T1000 (cell line): ENCODE measurements at regions not wholly inside any gene's neighbourhood (a gene's known extent, or its start where the extent isn't known, plus 50 kb on each side); places are given as distances from the start of the nearest gene placed in this dataset.

Experiments
- DNase-seq: peaks from one replicate; lab custom pipeline; 2025; ENCODE audit warnings: mixed read lengths; lab: John Stamatoyannopoulos, UW

DNA sequence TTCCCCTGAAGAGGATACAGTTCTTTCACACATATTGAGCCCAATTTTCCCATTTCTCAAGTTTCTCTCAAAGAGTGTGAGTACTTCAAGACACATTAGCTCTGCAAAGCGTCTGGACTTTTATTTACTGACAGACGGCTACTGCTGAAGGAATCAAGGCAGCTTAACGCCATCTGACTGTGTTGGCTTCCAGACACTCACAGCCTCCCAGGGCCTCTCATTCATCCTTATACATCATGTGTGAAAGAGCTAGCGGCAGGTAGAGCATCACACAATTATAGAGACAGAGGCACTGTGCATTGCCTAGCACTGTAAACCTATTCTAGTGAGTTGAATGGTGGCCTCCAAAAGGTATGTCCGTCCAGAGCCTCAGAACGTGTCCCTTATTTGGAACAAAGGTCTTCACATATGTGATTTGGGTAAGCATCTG is 284.1 kb upstream of the STT3B start:
- no peak for DNase-seq

GRCh38 chr3:31249545-31249944 is 283.2 kb upstream of the STT3B start:
- no peak for DNase-seq

DNA sequence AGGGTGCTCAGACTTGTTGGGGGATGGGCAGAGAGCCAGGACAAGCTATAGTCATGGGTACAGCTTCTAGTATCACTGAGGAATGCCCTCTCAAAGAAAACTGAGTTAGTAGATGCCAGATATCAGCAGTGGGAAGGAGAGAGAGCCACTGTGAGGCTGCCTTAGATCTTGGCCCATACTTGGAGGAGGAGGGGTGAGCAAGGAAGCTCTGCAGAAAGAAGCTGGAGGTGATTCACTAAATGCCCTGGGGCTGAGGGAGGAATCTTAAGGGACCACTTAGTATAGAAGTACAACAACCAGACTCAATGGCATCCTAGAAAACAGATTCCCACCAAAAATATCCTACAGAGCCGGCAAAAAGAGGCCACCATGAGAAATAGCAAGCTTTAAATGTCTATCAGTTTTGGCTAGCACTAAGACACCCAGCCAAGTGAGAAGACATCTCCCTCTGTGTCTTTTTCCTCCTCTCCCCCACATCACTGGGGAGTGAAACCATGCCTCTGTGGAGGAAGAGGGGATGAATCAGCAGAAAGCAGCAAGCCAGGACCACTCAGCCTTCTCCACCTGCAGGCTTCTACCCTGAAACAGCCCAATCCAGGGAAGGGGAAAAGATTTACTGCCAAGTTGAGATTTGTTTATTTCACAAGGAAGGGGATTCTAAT is 282.5 kb upstream of the STT3B start:
- DNase-seq: peak; percentile 68

DNA sequence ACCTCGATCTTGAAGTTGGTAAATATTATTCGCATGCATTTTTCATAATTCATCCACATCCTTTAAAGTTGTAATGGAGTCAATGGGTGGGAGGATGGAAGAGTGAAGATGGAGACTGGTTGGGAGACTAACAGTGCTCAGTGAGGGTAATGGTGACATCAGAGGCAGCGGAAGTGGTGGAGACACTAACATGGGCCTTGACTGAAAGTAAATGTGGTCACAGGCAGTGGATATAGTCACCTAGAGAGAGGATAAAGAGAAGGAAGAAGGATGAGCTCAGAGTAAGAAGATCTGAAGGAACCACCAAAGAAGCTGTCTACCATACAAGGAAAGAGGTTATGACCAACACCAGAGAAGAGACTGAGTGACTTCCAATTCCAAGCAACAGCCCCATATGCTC is 281.6 kb upstream of the STT3B start:
- no peak for DNase-seq

GRCh38 chr3:31252216-31253185 is 280.2 kb upstream of the STT3B start:
- DNase-seq: no peak

- DNase-seq: no peak
Observed at GRCh38 chr3:31253782-31254181, 278.9 kb upstream of the STT3B start.

DNA sequence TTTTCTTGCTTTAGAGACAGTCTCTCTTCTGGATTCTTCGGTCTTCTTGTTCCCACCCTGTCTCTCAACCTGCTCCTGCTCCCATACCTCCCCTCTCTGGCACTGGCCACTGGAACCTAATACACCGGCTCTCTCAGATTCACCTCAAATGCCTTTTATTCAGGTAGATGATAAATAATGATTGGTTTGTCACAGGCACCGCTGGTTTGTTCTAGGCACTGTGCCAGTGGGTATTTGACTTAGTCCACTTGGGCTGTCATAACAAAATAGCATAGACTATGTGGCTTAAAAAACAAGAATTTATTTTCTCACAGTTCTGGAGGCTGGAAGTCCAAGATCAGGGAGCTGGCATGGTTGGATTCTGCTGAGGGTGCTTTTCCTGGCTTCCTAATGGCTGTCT is 278.2 kb upstream of the STT3B start:
- DNase-seq: no peak

DNA sequence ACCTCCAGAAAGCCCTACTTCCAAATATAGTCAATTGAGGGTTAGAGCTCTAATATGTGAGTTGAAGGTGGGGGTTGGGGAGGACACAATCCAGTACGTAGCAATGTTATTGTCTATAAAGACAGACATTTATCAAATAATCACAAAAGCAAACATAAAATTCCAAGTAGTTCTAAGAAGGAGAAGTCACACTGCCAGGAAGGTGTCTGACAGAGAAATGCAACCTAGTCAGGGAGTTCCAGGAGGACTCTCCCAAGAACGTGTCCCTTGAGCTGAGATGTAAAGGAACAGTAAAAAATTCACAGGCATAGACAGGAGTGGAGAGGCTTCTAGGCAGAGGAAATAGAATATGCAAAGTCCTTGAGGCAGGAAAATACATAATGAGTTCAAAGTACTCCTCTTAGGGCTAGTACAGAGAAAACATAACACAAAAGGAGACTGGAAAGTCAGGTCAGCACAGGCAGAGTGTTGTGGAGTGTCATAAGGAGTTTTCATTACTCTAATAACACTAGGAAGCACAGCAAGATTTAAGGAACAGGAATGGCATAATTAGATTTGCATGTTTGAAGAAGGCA is 277.6 kb upstream of the STT3B start:
- DNase-seq: no peak

- DNase-seq: no peak
Observed at GRCh38 chr3:31262201-31262600, 270.5 kb upstream of the STT3B start.

DNA sequence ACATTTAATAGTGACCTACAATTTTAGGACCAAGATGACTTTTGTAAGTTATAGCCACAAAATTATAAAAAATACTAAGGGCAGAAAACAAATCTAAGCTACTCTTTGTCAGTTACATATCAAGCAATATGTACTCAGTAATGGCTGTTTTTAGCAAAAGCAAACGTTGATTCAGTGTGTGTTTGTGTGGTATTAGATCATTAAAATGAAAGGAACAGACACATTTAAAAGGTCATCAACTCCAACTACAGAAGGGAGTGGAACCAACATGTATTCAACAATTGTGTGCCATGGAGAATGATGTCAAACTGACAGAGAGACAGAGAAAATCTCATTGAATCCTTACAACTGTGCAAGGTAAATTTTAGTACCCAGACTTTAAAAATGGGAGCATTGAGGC is 268.8 kb upstream of the STT3B start:
- DNase-seq: no peak

DNA sequence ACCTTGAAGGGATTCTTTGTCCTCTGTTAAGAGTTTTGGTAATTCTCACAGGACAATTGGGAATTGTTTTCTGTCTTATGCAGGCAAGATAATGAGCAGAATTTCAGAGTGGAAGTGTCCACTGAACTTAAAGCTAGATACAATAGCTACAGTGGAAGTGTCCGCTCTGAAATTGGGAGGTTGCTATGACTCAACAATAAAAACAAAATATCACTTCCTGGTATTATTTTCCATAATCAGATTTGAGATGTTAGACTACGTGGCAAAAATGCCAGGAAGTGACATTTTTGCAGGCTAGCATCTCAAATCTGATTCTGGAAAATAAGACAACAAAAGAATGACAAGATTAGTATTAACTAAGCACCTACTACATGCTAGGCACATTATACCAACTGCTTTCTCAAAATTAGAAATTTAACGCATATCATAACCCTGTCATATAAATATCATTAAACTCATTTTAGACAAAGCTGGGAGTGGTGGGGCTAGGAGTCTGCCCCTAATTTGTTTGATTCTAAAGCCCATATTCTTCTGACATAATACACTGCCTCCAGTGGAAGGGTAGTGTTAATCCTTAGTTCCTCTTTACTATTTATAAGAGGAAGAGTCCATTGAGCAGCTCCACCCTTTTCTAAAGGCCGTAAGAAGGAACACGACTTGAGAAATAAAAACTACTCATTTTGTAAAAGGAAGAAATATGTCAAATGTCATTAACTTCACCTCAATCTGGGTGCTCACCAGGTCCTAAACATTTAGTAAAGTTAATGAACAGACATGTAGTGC is 266.9 kb upstream of the STT3B start:
- DNase-seq: no peak

DNA sequence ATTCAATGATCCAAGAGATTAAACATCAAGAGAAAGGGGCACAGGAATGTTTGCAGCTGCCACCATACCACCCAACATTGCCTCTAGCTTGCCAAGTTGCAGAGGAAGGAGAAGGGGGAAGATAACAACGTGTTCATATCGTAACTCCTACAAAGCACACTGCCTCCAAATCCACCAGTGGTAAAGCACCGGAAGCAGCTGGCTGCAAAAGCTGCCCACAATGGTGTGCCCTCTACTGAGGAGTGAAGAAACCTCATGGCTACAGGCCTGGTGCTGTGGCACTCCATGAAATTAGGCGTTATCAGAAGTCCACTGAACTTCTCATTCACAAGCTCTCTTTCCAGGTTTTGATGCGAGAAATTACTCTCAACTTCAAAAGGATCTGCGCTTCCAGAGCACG is 263.9 kb upstream of the STT3B start:
- DNase-seq: no peak

DNA sequence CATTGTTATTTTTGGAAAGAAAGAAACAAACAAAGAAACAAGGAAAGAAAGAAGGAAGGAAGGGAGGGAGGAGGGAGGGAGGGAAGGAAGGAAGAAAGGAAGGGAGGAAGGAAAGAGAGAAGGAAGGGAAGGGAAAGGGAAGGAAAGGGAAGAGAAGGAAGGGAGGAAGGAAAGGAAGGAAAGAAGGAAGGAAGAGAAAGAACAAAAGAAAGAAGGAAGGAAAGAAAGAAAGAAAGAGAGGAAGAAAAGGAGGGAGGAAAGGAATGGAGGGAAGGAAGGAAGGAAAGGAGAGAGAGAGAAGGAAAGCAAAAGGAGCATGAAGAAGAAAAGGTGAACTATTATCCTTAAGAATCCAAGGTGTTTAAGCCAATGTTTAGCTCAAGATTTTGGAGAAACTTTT is 262.7 kb upstream of the STT3B start:
- DNase-seq: no peak

DNA sequence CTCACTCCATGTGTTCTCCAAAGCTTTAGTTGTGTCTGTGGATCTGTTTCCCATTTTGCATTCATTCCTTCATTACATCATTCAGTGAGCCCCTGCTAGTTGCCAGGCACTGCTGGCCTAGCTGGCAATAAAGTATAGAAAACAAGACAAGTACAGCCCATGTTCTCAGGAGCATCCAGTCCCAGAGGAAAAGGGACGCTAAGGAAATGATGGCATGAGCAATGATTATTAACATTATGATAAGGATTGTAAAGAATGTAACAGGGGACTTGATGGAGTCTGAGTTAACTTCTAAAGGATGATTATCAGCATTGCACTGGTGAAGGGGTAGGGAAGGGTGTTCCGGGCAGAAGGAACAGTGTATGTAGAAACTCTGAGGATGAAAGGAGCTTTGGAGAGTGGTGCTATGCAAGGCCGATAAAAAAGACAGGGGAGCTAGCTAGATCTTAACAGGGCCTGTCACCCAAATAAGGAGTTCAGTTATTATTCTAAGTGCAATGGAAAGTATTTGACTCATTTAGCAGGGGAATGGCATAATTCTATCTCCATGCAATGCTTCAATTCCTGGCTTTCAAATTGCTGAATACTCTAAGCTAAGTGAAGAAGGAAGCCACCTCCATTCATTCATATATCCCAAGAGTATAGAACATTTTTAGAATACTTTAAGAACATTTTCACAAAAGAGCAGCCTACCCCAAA is 258.2 kb upstream of the STT3B start:
- no peak for DNase-seq

- DNase-seq: no peak
Observed at GRCh38 chr3:31275038-31275572, 257.6 kb upstream of the STT3B start.

DNA sequence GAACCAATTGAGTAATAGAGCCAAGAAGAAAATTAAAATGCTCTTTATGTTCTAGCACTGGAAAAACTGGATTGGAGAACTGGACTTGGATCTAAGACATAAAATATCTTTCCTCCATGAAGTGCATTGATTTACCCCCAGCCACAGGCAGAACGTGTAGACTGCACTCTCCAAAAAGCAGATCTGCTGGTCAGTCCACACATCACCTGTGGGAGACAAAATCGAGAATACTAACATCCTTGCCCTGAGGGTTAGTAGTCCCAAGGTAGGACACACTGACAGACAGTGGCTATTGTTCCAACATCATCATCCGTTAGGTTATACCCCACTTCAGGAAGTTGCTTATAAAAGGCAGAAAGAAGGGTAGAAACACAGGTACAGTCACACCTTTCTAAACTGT is 257.1 kb upstream of the STT3B start:
- DNase-seq: no peak

- no peak for DNase-seq
Observed at GRCh38 chr3:31277582-31277981, 255.1 kb upstream of the STT3B start.

- no peak for DNase-seq
Observed at GRCh38 chr3:31278532-31278931, 254.2 kb upstream of the STT3B start.

GRCh38 chr3:31284776-31285175 is 247.9 kb upstream of the STT3B start:
- DNase-seq: no peak

DNA sequence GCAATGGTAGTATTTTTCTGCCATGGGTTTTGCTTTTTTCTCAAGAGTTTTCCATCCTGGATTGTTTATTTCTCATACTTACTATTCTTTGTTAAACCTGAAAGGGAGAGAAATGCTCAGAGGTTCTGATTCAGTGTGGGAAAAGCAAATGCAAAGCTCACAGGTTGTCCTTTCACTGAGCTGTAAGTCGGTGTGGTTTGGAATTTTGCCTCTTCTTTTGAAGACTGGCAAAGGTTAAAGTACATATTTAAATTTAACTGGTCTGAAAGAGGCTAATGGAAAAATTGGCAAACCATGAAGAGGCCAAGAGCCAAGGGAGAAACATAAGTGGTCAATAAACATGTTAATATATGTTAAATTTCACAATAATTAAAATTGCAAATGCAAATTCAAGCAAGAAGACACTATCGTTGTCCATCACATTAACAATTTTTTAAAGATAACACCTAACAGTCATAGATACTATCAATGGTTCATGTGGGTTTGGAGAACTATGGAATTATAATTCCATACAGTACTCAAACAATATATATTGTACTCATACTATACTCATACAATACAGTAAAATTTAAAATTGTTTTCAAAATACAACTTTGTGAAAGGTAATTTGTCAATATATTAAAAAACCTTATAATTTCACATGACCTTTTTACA is 246.8 kb upstream of the STT3B start:
- no peak for DNase-seq

DNA sequence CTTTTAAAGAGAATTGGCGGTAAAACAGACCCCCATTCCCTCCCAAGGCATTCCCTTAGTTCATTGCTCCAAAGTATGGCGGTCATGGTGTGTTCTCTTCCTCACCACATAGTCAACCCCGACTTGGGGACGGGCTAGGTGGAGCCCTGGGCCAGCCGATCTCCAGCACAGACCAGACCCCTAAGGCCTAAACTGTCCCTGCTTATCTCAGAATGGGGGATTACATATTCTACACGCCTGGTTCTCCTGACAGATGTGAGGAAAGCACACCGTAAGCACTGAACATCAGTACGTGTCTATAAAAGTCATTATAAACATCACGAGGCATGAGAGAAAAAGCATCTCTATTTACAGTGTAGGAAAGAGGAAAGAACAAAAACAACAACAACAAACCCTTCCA is 244.5 kb upstream of the STT3B start:
- no peak for DNase-seq
